Osteoblast (primary cell): ENCODE measurements at regions not wholly inside any gene's neighbourhood (a gene's known extent, or its start where the extent isn't known, plus 50 kb on each side); places are given as distances from the start of the nearest gene placed in this dataset.

Experiments used
- DNase-seq: peaks from one replicate; pipeline ENCODE4 v3.0.0; 2011; ENCODE audit warnings: low spot score, mixed read lengths; ENCODE audit not compliant: insufficient read length; ENCODE audit errors: missing footprints
- H2AFZ ChIP-seq: 2 replicates; pipeline ENCODE4 v1.6.0; 2011; ENCODE audit warnings: mild to moderate bottlenecking, low read length
- H3K27ac ChIP-seq: 2 replicates; pipeline ENCODE4 v1.5.1; 2011; ENCODE audit warnings: mild to moderate bottlenecking, low read depth, low read length, moderate library complexity
- H3K27me3 ChIP-seq: 2 replicates; pipeline ENCODE4 v1.6.0; 2012; ENCODE audit warnings: mild to moderate bottlenecking, control low read depth, inconsistent platforms, low read length, moderate library complexity; ENCODE audit not compliant: insufficient read depth
- H3K36me3 ChIP-seq: 2 replicates; pipeline ENCODE4 v1.5.1; 2011; ENCODE audit warnings: mild to moderate bottlenecking, low read length, control low read depth, moderate library complexity; ENCODE audit not compliant: insufficient read depth
- H3K4me1 ChIP-seq: 2 replicates; pipeline ENCODE4 v1.5.1; 2011; ENCODE audit warnings: mild to moderate bottlenecking, low read length, control low read depth, moderate library complexity; ENCODE audit not compliant: insufficient read depth
- H3K4me2 ChIP-seq: 2 replicates; pipeline ENCODE4 v1.6.0; 2011; ENCODE audit warnings: mild to moderate bottlenecking, low read length; ENCODE audit not compliant: insufficient read depth
- H3K4me3 ChIP-seq: fragments of 200-600 bp; sonication (generic); 3 replicates; pipeline ENCODE4 v1.5.1; 2012; ENCODE audit warnings: mild to moderate bottlenecking, low read length, inconsistent platforms; ENCODE audit not compliant: insufficient read depth
- H3K79me2 ChIP-seq: 2 replicates; pipeline ENCODE4 v1.6.0; 2012; ENCODE audit warnings: mild to moderate bottlenecking, low read length, control low read depth, inconsistent platforms; ENCODE audit not compliant: insufficient read depth
- H3K9me3 ChIP-seq: 2 replicates; pipeline ENCODE4 v1.5.1; 2011; ENCODE audit warnings: low read depth, low read length, control low read depth
- H4K20me1 ChIP-seq: 2 replicates; pipeline ENCODE4 v1.6.0; 2012; ENCODE audit warnings: mild to moderate bottlenecking, low read length, control low read depth; ENCODE audit not compliant: insufficient read depth
- CTCF ChIP-seq: IDR thresholded peaks from 2 replicates; pipeline ENCODE4 v1.5.1; 2011; ENCODE audit warnings: mild to moderate bottlenecking, low read depth, low read length, moderate library complexity; ENCODE audit errors: extremely low read depth

- H3K4me1 ChIP-seq: no peaks in the 10 kb centered on the region
- no peak overlapping the region for H3K27ac ChIP-seq
- peaks cover 92% of the 10 kb centered on the region for H4K20me1 ChIP-seq
- DNase-seq: no peak
- H3K27me3 ChIP-seq: no peaks in the 10 kb centered on the region
- H3K9me3 ChIP-seq: no peaks in the 10 kb centered on the region
- no peak overlapping the region for H2AFZ ChIP-seq
- TF ChIP-seq CTCF: no peak
- no peaks in the 10 kb centered on the region for H3K36me3 ChIP-seq
- no peak overlapping the region for H3K4me2 ChIP-seq
- H3K79me2 ChIP-seq: peaks cover 94% of the 10 kb centered on the region
- no peak overlapping the region for H3K4me3 ChIP-seq
Measured at GRCh38 chr3:72393455-72393854, 454.8 kb downstream of the SHQ1 start.

GRCh38 chr3:72391659-72392058 is 456.6 kb downstream of the SHQ1 start:
- H3K9me3 ChIP-seq: no peaks in the 10 kb centered on the region
- H3K4me1 ChIP-seq: no peaks in the 10 kb centered on the region
- H3K4me3 ChIP-seq: no peak overlapping the region
- peak; percentile 35 for DNase-seq
- H4K20me1 ChIP-seq: peaks cover 95% of the 10 kb centered on the region
- no peak overlapping the region for H2AFZ ChIP-seq
- no peak overlapping the region for H3K4me2 ChIP-seq
- no peak for TF ChIP-seq CTCF
- H3K79me2 ChIP-seq: peaks cover 97% of the 10 kb centered on the region
- H3K27ac ChIP-seq: no peak overlapping the region
- H3K27me3 ChIP-seq: no peaks in the 10 kb centered on the region
- no peaks in the 10 kb centered on the region for H3K36me3 ChIP-seq

GRCh38 chr3:72390841-72391240 is 457.4 kb downstream of the SHQ1 start:
- H2AFZ ChIP-seq: no peak overlapping the region
- DNase-seq: no peak
- peaks cover 95% of the 10 kb centered on the region for H4K20me1 ChIP-seq
- no peak overlapping the region for H3K4me3 ChIP-seq
- H3K27ac ChIP-seq: no peak overlapping the region
- no peak overlapping the region for H3K4me2 ChIP-seq
- no peaks in the 10 kb centered on the region for H3K4me1 ChIP-seq
- no peak for TF ChIP-seq CTCF
- H3K27me3 ChIP-seq: no peaks in the 10 kb centered on the region
- H3K9me3 ChIP-seq: no peaks in the 10 kb centered on the region
- H3K79me2 ChIP-seq: peaks cover 97% of the 10 kb centered on the region
- H3K36me3 ChIP-seq: no peaks in the 10 kb centered on the region

- Histone ChIP-seq H3K27ac (no peak overlapping the region), H3K9me3 (no peaks in the 10 kb centered on the region), H3K4me3 (no peak overlapping the region), H4K20me1 (peaks cover 96% of the 10 kb centered on the region), H3K4me1 (no peaks in the 10 kb centered on the region), H3K4me2 (no peak overlapping the region), H3K79me2 (peaks cover 99% of the 10 kb centered on the region), H3K36me3 (no peaks in the 10 kb centered on the region), H3K27me3 (no peaks in the 10 kb centered on the region), H2AFZ (no peak overlapping the region)
- TF ChIP-seq CTCF: no peak
- no peak for DNase-seq
Measured at GRCh38 chr3:72388644-72389043, 459.6 kb downstream of the SHQ1 start.
